ENCODE measurements at regions not wholly inside any gene's neighbourhood (a gene's known extent, or its start where the extent isn't known, plus 50 kb on each side); places are given as distances from the start of the nearest gene placed in this dataset.

DNA sequence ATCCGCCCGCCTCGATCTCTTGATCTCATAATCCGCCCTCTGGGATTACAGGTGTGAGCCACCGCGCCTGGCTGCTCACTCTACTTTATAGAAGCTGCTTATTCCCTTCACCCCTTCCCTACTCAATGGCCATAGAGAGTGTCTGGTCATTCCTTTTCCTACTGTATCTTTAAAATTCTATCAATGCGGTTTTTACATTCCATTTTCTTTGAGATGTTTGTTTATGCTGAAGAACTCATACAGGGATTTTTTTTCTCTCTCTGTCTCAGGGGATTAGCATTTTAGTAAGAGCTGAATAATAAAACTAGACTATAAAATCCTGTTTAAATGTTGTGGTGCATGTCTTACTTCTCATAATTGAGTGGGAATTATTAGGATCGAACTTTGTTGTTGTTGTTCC is 218.6 kb upstream of the FOXN3 start:
- POLR2A ChIA-PET, result no interaction called here
- H3K27me3 Mint-ChIP-seq (ENCODE audit: insufficient read depth, unreplicated experiment), result no peaks in the 10 kb centered on the region
- H3K4me1 Mint-ChIP-seq (ENCODE audit: insufficient read depth, unreplicated experiment), result peaks cover 5% of the 10 kb centered on the region
- BruUV-seq (replicated peaks), result no TSS peak
- TF ChIP-seq, protein P1, sequence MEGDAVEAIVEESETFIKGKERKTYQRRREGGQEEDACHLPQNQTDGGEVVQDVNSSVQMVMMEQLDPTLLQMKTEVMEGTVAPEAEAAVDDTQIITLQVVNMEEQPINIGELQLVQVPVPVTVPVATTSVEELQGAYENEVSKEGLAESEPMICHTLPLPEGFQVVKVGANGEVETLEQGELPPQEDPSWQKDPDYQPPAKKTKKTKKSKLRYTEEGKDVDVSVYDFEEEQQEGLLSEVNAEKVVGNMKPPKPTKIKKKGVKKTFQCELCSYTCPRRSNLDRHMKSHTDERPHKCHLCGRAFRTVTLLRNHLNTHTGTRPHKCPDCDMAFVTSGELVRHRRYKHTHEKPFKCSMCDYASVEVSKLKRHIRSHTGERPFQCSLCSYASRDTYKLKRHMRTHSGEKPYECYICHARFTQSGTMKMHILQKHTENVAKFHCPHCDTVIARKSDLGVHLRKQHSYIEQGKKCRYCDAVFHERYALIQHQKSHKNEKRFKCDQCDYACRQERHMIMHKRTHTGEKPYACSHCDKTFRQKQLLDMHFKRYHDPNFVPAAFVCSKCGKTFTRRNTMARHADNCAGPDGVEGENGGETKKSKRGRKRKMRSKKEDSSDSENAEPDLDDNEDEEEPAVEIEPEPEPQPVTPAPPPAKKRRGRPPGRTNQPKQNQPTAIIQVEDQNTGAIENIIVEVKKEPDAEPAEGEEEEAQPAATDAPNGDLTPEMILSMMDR (IDR thresholded peaks at IDR 0.05; ENCODE audit: unreplicated experiment), result no peak
- no peak for DNase-seq (ENCODE audit: unreplicated experiment)
- peaks cover 5% of the 10 kb centered on the region for H3K9me3 Mint-ChIP-seq (ENCODE audit: unreplicated experiment)
- no peaks in the 10 kb centered on the region for H3K36me3 Mint-ChIP-seq (ENCODE audit: insufficient read depth, unreplicated experiment)
- H3K27ac Mint-ChIP-seq (ENCODE audit: low read depth, unreplicated experiment), result no peak overlapping the region
- CTCF ChIA-PET, result interaction anchor here (0.7 kb wide), 1 partner anchor 266 kb away, joined by 3 read pairs; no protein-coding TSS in a partner anchor
- H3K4me3 Mint-ChIP-seq (ENCODE audit: unreplicated experiment), result no peak overlapping the region
- intact Hi-C loops (cut with micrococcal nuclease), result no loop called here

DNA sequence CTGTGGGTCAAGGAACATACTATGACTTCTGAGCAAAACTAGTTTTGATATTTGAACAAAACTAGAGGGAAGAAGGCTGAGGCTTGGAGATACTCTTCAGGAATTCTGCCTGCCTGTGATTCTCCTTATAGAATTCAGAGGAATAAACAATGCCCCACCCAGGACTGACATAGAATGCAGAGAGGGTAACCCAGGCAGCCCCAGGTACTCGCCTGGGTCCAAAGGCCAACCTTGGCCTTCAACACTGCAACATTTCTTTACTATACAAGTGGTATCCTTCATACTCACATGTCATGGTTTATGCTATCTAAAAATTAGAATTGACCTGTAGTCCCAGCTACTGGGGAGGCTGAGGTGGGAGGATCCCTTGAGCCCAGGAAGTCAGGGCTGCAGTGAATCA is 217.0 kb upstream of the FOXN3 start:
- ChIA-PET CTCF (no interaction called here), POLR2A (interaction anchor here (1.5 kb wide), 1 partner anchor 13 kb away, joined by 5 read pairs; no protein-coding TSS in a partner anchor)
- BruUV-seq (replicated peaks), result no TSS peak
- H3K4me3 Mint-ChIP-seq (ENCODE audit: unreplicated experiment), result no peak overlapping the region
- TF ChIP-seq, protein P1 (IDR thresholded peaks at IDR 0.05; ENCODE audit: unreplicated experiment), result no peak
- no peak for DNase-seq (ENCODE audit: unreplicated experiment)
- peaks cover 5% of the 10 kb centered on the region for H3K9me3 Mint-ChIP-seq (ENCODE audit: unreplicated experiment)
- intact Hi-C loops (cut with micrococcal nuclease), result no loop called here
- H3K27ac Mint-ChIP-seq (ENCODE audit: low read depth, unreplicated experiment), result no peak overlapping the region
- H3K36me3 Mint-ChIP-seq (ENCODE audit: insufficient read depth, unreplicated experiment), result no peaks in the 10 kb centered on the region
- peaks cover 6% of the 10 kb centered on the region for H3K4me1 Mint-ChIP-seq (ENCODE audit: insufficient read depth, unreplicated experiment)
- H3K27me3 Mint-ChIP-seq (ENCODE audit: insufficient read depth, unreplicated experiment), result no peaks in the 10 kb centered on the region

DNA sequence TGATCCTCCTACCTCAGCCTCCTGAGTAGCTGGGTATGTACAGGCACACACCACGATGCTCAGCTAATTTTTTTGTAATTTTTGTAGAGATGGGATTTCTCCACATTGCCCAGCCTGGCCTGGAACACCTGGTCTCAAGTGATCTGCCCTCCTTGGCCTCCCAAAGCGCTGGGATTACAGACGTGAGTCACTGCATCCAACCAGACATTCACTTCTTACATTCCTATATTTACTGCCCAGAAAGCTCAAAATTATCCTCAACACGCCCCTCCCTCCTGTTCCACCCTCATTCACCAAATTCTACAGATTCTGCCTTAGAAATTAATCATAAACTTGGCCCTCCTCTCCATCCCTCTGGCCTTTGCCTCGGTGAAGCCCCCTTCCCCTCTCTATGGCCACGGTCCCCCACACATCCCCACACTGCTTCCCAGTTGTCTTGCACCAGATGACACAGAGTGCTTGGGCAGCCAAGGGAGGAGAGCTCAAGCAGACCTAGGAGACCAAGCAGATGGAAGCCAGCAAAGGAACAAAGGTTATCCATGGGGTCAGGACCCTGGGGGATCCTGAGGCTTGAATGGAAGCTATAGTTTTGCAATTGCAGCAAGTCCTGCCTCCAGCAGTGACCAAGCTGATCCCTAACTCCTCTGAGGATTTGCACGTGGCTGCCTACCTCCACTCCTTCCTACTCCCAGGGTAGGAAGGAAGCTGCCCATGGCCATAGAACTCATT is 213.2 kb upstream of the FOXN3 start:
- CTCF ChIA-PET, result interaction anchor here (0.6 to 1.3 kb wide), 5 partner anchors 8 to 130 kb away, joined by 3 to 4 read pairs (median 3); no protein-coding TSS in a partner anchor
- Mint-ChIP-seq H3K4me3 (ENCODE audit: unreplicated experiment) (no peak overlapping the region), H3K4me1 (ENCODE audit: insufficient read depth, unreplicated experiment) (peaks cover 6% of the 10 kb centered on the region), H3K36me3 (ENCODE audit: insufficient read depth, unreplicated experiment) (no peaks in the 10 kb centered on the region), H3K27ac (ENCODE audit: low read depth, unreplicated experiment) (no peak overlapping the region), H3K27me3 (ENCODE audit: insufficient read depth, unreplicated experiment) (no peaks in the 10 kb centered on the region), H3K9me3 (ENCODE audit: unreplicated experiment) (peaks cover 11% of the 10 kb centered on the region)
- DNase-seq (ENCODE audit: unreplicated experiment), result no peak
- intact Hi-C loops (cut with micrococcal nuclease), result no loop called here
- no TSS peak for BruUV-seq (replicated peaks)
- TF ChIP-seq, protein P1 (IDR thresholded peaks at IDR 0.05; ENCODE audit: unreplicated experiment), result no peak
- POLR2A ChIA-PET, result no interaction called here

DNA sequence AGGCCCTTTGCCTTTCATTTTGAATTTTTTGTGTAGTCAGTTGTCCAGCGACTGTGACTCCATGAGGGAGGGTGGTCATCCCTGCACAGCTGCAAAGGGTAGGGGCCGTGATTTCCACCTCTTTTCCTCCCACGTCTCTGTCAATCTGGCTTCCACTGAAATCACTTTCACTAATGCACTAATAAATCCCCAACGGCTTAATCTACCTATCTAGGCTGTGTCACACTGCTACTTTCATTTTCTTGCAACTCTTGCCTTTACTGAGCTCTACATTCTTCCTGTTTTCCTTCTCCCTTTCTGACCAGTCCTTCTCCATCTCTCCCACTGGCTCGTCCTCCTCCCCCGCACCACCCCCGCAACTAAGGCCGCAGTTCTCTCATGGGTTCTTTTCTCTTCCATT is 212.3 kb upstream of the FOXN3 start:
- no peak overlapping the region for H3K27ac Mint-ChIP-seq (ENCODE audit: low read depth, unreplicated experiment)
- H3K27me3 Mint-ChIP-seq (ENCODE audit: insufficient read depth, unreplicated experiment), result no peaks in the 10 kb centered on the region
- H3K36me3 Mint-ChIP-seq (ENCODE audit: insufficient read depth, unreplicated experiment), result no peaks in the 10 kb centered on the region
- DNase-seq (ENCODE audit: unreplicated experiment), result no peak
- no peak overlapping the region for H3K4me3 Mint-ChIP-seq (ENCODE audit: unreplicated experiment)
- intact Hi-C loops (cut with micrococcal nuclease), result no loop called here
- H3K4me1 Mint-ChIP-seq (ENCODE audit: insufficient read depth, unreplicated experiment), result peaks cover 6% of the 10 kb centered on the region
- ChIA-PET POLR2A (no interaction called here), CTCF (interaction anchor here (1.3 kb wide), 1 partner anchor 12 kb away, joined by 4 read pairs; no protein-coding TSS in a partner anchor)
- no TSS peak for BruUV-seq (replicated peaks)
- H3K9me3 Mint-ChIP-seq (ENCODE audit: unreplicated experiment), result peaks cover 11% of the 10 kb centered on the region
- TF ChIP-seq, protein P1 (IDR thresholded peaks at IDR 0.05; ENCODE audit: unreplicated experiment), result no peak
